ENCODE measurements at regions not wholly inside any gene's neighbourhood (a gene's known extent, or its start where the extent isn't known, plus 50 kb on each side); places are given as distances from the start of the nearest gene placed in this dataset.

DNA sequence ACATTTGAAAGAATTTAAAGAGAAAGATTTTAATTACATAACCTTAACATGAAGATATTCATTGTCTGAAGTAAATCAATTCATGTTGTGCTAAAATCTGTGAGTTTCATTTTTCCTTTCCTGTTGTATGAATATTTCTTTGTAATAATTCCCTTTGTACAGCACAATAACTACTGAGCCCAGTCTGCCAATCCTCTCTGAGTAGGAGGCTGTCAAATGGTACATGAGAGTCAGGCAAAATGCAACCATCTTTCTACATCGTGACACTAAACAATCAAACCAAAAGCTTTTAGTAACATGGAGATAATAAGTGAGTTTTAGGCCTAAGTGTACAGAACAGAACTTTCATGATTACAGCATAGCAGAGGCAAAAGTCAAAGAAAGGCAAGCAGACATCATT is 165.5 kb downstream of the PLPPR4 start:
- TF ChIP-seq FOXP2 (optimal IDR thresholded peaks at IDR 0.05; ENCODE audit: borderline replicate concordance, extremely low read depth, extremely low read length, insufficient read depth) = no peak
- TF ChIP-seq, protein P1, sequence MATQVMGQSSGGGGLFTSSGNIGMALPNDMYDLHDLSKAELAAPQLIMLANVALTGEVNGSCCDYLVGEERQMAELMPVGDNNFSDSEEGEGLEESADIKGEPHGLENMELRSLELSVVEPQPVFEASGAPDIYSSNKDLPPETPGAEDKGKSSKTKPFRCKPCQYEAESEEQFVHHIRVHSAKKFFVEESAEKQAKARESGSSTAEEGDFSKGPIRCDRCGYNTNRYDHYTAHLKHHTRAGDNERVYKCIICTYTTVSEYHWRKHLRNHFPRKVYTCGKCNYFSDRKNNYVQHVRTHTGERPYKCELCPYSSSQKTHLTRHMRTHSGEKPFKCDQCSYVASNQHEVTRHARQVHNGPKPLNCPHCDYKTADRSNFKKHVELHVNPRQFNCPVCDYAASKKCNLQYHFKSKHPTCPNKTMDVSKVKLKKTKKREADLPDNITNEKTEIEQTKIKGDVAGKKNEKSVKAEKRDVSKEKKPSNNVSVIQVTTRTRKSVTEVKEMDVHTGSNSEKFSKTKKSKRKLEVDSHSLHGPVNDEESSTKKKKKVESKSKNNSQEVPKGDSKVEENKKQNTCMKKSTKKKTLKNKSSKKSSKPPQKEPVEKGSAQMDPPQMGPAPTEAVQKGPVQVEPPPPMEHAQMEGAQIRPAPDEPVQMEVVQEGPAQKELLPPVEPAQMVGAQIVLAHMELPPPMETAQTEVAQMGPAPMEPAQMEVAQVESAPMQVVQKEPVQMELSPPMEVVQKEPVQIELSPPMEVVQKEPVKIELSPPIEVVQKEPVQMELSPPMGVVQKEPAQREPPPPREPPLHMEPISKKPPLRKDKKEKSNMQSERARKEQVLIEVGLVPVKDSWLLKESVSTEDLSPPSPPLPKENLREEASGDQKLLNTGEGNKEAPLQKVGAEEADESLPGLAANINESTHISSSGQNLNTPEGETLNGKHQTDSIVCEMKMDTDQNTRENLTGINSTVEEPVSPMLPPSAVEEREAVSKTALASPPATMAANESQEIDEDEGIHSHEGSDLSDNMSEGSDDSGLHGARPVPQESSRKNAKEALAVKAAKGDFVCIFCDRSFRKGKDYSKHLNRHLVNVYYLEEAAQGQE (IDR thresholded peaks at IDR 0.05; ENCODE audit: insufficient read depth in 1 of 2, low read depth in 2 of 2, low read length in 2 of 2) = no peak
- no peak for TF ChIP-seq TAF1 (IDR thresholded peaks at IDR 0.05; ENCODE audit: borderline replicate concordance, insufficient read depth, low read length)
- no peak for TF ChIP-seq POLR2AphosphoS5 (IDR thresholded peaks at IDR 0.05; ENCODE audit: low read depth, low read length)

DNA sequence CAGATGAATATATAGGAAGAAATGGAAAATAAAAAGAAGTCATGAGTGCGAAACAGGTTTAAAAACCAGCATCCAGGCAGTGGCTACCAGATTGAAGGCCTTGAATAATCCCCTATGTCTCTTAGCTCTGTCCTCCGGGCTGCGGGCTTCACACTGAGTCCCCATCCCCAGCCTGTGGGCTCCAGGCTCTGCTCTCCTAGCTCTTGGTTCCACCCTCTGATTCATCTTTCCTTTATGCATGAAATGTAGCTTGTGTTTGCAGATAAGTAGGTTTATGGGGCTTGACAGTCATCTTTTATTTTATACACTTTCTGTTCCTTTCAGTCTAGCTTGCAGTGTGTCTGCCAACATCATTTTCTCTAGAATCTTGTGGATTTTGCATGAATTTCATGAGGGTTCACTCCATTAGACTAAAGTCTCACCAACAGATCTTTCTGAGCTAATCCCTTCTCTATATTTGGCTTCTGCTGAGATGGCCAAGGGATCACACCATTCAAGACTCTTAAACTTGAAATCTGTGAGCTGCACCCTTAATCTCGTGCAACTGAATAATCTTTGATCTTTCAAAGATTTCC is 174.5 kb downstream of the PLPPR4 start:
- TF ChIP-seq, protein P1 (IDR thresholded peaks at IDR 0.05; ENCODE audit: insufficient read depth in 1 of 2, low read depth in 2 of 2, low read length in 2 of 2) = no peak
- TF ChIP-seq POLR2AphosphoS5 (IDR thresholded peaks at IDR 0.05; ENCODE audit: low read depth, low read length) (no peak), SIN3A (IDR thresholded peaks at IDR 0.05; ENCODE audit: borderline replicate concordance, insufficient read depth, low read length) (no peak), TAF1 (IDR thresholded peaks at IDR 0.05; ENCODE audit: borderline replicate concordance, insufficient read depth, low read length) (no peak), FOXP2 (optimal IDR thresholded peaks at IDR 0.05; ENCODE audit: borderline replicate concordance, extremely low read depth, extremely low read length, insufficient read depth) (no peak)

DNA sequence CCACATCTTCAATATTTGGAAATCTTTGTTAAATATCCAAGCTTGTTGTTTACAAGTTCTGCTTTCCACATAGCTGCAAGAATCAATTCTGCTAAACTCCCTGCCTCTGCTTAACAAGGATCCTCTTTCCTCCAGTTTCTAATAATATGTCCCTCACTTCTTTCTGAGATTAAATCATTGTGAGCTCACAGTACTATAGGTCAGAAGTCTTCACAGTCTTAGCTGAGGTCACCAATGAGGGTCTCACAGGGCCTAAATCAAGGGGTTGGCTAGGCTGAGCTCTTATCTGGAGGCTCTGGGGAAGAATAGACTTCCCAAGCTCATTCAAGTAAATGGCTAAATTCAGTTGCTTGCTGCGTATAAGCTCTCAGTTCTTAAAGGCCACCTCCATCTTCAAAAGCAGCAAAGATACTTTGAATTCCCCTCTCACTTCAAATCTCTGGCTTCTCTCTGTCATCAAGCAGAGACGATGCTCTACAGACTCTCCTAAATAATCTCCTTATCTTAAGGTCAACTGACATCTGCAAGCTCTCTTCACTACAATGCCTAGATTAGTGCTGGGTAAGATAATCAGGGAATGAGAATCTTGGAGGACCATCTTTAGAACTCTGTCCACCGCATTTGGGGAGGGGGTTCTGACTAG is 175.3 kb downstream of the PLPPR4 start:
- TF ChIP-seq, protein P1 (IDR thresholded peaks at IDR 0.05; ENCODE audit: insufficient read depth in 1 of 2, low read depth in 2 of 2, low read length in 2 of 2) = no peak
- TF ChIP-seq SIN3A (IDR thresholded peaks at IDR 0.05; ENCODE audit: borderline replicate concordance, insufficient read depth, low read length) (no peak), POLR2AphosphoS5 (IDR thresholded peaks at IDR 0.05; ENCODE audit: low read depth, low read length) (no peak), FOXP2 (optimal IDR thresholded peaks at IDR 0.05; ENCODE audit: borderline replicate concordance, extremely low read depth, extremely low read length, insufficient read depth) (no peak), TAF1 (IDR thresholded peaks at IDR 0.05; ENCODE audit: borderline replicate concordance, insufficient read depth, low read length) (no peak)

DNA sequence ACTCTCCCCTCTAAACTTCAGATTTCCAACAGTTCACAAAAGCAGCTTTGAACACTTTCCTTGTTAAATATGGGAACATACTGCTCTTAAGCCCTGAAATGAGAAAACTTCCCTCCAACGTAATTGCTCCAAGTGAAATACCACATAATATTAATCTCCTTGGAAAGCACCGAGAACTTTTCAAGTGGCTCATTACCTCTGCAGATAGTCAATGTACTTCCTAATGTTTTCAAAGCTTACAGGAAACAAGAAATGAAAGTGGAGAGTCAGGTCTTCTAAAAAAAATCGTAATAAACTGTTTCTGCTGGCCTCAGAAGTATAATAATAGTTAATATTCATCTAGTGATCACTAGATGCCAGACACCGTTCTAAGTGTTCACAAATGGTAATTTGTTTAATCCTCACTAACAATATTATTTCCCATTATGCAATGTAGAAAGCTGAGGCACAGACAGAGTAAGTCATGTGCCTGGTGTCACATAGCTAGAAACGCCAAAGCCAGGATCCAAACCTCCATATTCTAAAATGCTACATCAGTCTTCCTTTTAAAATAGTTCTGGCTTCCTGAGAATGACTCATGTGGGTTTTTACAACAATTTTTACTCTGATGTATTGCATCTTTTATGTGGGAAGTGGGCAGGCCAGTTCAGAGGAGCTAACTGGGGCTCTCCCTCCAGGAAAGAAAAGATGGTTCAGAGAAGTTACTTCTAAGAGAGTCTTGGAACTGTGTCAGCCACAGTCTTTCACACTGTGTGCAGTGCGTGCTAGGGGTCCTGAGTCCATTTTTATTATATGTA is 177.2 kb downstream of the PLPPR4 start:
- no peak for TF ChIP-seq POLR2AphosphoS5 (IDR thresholded peaks at IDR 0.05; ENCODE audit: low read depth, low read length)

DNA sequence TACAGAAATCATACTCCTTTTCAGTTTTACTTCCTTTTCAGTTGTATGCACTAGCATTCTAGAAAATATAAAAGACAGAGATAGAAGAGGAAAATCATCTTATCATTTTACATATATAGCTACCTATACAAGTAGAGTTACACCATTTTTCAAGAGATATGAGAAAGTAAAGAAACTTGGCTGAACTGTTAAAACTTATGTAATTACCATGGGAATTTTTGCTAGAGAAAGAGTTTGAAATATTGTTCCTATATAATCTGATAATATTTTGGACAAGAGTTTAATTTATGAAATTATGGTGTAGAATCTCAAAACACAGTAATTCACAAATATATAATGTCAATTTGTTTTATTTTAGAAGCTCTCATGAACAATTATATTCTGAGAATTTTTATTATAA is 180.8 kb downstream of the PLPPR4 start:
- TF ChIP-seq FOXP2 (optimal IDR thresholded peaks at IDR 0.05; ENCODE audit: borderline replicate concordance, extremely low read depth, extremely low read length, insufficient read depth) (no peak), TAF1 (IDR thresholded peaks at IDR 0.05; ENCODE audit: borderline replicate concordance, insufficient read depth, low read length) (no peak), SIN3A (IDR thresholded peaks at IDR 0.05; ENCODE audit: borderline replicate concordance, insufficient read depth, low read length) (no peak), POLR2AphosphoS5 (IDR thresholded peaks at IDR 0.05; ENCODE audit: low read depth, low read length) (no peak)
- TF ChIP-seq, protein P1 (IDR thresholded peaks at IDR 0.05; ENCODE audit: insufficient read depth in 1 of 2, low read depth in 2 of 2, low read length in 2 of 2) = no peak
